ENCODE measurements at regions not wholly inside any gene's neighbourhood (a gene's known extent, or its start where the extent isn't known, plus 50 kb on each side); places are given as distances from the start of the nearest gene placed in this dataset.

DNA sequence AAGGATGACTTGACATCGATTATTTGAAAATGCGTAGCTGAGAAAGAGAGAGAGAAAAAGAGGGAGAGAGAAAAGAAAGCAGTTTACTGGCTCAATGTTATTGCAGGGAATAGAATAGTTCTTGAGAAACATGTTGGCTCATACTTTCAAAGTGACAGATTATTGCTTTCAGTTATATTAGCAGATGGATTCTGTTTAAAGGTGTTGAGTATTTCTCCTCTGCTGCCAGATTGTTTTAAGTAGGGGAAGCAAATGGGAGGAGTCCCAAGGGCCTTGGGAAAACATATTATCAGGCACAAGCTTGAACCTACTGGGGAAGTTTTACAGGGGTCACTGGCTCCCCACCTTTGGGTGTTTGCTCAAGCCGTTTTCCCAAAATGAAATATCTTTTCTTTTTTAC is 203.8 kb upstream of the SRRM4 start:
- no peak for DNase-seq

GRCh38 chr12:118778077-118778476 is 203.3 kb upstream of the SRRM4 start:
- no peak for DNase-seq

DNA sequence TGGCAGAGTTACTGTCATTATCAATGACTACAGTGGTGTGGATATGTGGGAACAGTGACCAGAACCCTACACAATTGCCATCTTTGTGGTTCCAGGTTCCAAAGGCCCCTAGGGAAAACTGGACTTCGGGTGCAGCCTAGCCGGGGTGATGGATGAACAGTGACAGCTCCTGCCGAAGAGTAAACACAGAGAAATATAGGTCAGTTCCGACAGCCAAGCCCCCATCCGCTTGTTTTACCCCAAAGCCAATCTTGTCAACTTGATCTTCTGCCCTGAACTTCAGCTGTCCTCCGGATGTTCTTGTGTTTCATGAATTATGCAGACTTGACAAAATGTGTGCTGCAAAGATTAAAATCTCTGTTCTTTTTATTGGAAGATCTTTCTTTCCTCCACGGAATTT is 200.4 kb upstream of the SRRM4 start:
- no peak for DNase-seq

GRCh38 chr12:118781692-118782091 is 199.6 kb upstream of the SRRM4 start:
- DNase-seq = no peak

DNA sequence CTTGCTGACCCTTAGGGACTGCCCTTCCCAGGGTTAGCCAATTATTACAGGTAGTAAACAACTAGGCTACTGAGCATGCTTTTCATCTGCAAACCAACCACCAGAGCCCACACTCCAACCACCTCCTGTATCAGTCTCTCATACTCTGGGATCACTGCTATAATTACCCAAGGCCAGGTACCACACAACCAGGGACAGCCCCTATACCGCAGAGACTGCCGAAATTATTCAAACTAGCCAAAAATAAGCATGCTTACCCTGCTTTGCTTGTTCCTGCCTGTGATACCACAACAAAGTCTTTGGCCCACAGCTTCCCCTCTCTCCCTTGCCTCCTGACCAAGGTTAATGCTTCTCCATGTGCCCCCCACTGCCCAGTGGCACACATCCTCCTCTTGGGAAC is 197.6 kb upstream of the SRRM4 start:
- no peak for DNase-seq

GRCh38 chr12:118790578-118790977 is 190.8 kb upstream of the SRRM4 start:
- no peak for DNase-seq

- no peak for DNase-seq
Observed at GRCh38 chr12:118813778-118814357, 167.5 kb upstream of the SRRM4 start.

DNA sequence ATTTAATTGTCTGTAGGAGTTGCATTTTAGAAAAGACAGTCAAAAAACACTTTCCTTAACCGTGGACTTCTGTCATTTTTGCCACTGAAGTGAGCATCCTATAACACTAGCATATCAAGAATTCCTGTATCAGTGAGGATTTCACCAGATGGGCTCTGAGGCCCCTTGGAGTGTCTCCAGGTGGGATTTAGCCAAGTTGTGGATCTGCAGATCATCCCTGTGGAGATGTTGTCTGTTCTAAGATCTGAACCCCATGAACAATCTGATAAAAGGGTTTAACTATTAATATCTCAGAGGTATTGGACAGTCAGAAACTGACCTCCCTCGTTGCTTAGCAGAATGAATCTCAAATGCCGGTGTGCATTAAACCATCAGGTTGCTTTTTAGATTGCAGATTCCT is 165.0 kb upstream of the SRRM4 start:
- DNase-seq = no peak

- DNase-seq = no peak
Observed at GRCh38 chr12:118821386-118821925, 159.9 kb upstream of the SRRM4 start.

- no peak for DNase-seq
Observed at GRCh38 chr12:118822512-118822911, 158.8 kb upstream of the SRRM4 start.

- DNase-seq = no peak
Observed at GRCh38 chr12:118827047-118827446, 154.3 kb upstream of the SRRM4 start.

GRCh38 chr12:118827606-118828005 is 153.7 kb upstream of the SRRM4 start:
- no peak for DNase-seq

DNA sequence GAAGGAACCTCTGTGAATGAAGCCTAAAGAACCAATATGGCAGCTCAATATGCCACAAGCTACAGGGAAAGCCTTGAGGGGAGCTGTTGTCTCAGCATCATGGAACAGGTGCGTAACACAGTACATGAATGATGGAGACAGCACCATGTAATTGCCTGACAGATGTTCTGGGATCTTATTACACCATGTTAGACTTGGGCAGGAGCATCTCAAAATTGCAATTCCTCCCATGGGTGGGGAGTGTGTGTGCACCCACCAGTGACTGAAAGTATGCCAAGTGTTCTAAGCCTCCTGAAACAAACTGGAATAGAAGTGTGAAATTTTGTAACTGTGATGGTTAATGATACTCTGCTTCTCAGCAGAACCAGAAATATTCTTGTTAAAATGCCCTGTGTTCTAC is 151.0 kb upstream of the SRRM4 start:
- DNase-seq = no peak

- DNase-seq = no peak
Observed at GRCh38 chr12:118835926-118836325, 145.4 kb upstream of the SRRM4 start.

DNA sequence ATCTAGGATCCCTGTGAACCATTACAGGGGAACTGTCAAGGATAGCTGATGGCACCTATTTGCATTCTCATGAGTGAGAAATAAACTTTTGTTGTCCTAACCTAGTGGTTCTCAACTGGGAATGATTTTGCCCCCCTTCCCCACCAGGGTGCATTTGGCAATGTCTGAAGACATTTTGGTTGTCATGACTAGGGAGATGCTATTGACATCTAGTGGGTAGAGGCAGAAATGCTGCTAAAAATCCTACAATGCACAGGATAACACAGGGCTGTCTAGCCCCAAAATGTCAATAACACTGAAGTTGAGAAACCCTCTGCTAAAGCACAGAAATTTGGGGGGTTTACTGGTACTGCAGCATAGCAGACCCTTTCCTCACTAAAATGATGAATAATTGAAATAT is 140.9 kb upstream of the SRRM4 start:
- DNase-seq = no peak

- no peak for DNase-seq
Observed at GRCh38 chr12:118840878-118841277, 140.5 kb upstream of the SRRM4 start.

DNA sequence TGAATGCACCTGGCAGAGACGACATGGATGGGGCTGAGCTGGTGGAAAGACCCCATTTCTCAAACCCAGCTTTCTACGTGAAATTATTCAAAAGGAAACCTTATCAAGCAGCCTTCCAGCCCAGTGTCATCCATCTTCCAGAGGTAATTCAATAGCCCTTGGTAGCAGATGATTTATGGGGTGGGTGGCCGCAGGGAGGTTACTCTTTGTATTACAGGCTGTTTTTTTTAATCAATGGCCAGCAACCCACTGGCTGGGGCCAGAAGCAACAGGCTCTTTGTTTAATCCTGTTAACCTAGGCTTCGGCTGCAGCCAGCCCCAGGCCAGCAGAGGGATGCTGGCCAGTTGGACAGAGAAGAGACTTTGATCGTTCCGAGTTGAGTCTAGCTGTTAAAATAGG is 139.8 kb upstream of the SRRM4 start:
- DNase-seq = no peak

GRCh38 chr12:118842866-118843265 is 138.5 kb upstream of the SRRM4 start:
- DNase-seq = no peak

DNA sequence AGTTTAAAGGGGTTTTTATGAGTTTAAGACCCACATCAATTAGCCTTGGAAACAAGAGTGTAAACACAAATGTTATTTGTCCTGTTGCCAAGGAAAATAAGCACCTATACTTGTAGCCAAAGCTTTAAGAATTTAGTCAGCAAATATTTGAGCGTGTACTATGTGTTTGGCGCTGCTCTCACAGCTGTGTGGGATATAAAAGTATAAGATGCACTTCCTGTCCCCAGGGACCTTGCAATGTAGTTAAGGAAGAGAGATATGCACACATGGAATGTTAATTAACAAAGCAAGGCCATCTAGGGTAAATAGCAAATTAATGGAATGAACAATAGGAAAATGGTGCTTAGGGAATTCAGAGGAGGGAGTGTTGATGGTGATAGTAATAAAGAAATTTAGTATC is 134.9 kb upstream of the SRRM4 start:
- no peak for DNase-seq

DNA sequence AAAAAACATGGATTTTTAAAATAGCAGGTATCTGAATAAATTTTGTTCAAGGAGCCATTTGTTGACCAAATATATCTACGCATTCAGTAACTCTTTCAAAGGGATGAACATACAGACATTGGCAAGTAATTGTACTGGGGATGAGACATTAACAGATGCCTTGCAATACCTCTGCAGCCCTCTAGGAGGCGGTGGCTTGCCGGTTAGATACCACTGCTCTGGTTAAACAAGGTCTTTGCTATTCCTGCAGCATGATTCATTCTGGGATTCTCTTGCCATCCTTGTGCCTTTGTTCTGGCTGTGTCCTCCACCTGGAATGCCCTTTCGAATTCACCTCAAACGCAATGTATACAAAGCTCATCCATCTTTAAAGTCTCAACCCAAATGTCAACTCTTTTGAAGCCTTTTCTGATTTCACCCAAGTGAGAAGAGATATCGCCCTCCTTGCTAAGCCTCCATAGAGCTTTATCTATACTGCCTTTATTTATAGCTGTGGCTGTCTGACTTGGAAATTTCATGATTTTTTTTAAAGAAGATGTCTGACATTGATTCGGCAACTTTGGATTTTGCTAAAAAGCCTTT is 131.0 kb upstream of the SRRM4 start:
- DNase-seq = no peak

DNA sequence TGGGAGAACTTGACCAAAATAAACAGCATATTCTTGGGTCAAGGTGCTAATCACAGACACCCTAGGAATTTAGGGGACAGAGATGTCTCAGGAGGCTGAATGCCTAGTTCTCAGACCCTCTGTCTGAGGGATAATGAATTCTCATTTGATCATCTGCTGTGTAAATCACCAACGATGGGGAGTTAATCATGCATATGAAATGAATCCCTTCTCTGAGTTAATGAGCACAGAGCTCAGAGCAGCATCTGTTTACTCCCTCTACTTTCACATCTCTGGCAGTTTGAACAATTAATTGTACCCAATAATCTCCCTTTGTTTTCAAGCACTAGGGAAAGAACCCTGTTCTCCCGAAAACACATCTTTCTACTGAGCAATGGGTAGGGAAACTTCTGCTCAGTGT is 129.4 kb upstream of the SRRM4 start:
- DNase-seq = no peak

DNA sequence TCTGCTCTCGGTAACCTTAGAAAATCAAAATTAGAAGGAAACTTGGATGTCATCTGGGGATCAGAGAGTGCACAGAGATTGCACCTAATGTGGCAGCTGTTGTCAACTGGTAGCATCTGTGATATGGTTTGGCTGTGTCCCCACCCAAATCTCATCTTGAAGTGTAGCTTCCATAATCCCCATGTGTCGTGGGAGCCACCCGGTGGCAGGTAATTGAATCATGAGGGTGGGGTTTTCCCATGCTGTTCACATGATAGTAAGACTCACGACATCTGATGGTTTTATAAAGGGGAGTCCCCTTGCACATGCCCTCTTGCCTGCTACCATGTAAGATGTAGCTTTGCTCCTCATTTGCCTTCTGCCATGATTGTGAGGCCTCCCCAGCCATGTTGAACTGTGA is 127.7 kb upstream of the SRRM4 start:
- DNase-seq = peak; percentile 25

DNA sequence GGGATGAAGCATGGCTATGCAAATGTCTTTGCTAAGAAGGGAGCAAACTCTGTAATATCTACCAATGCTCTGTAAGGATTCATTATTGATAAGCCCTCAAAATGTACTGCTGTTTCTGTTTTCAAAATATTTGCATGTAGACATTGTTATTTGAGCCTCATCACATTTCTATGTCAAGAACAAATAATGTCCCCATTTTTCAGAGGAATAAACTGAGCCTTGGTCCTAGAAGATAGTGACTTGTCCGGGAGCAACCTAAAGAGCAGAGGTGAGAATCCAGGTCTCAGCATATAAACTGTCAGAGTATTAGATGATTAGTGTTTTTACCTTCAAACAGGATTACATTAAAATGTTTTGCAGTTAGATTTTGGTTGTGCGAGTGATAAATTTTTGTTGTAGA is 125.5 kb upstream of the SRRM4 start:
- no peak for DNase-seq

GRCh38 chr12:118866346-118866745 is 115.0 kb upstream of the SRRM4 start:
- no peak for DNase-seq

- DNase-seq = peak; percentile 62
Observed at GRCh38 chr12:118870551-118870950, 110.8 kb upstream of the SRRM4 start.

Measured in DMS153 (cell line).